SKM-1 treated with dmso at 0.1 percent for 144 hours (cell line): ENCODE measurements at regions not wholly inside any gene's neighbourhood (a gene's known extent, or its start where the extent isn't known, plus 50 kb on each side); places are given as distances from the start of the nearest gene placed in this dataset.

ENCODE experiments used
- DNase-seq: peaks from one replicate; lab custom pipeline; 2025; ENCODE audit not compliant: unreplicated experiment; lab: John Stamatoyannopoulos, UW

- DNase-seq: no peak
Measured at GRCh38 chr2:169426069-169426663, 53.1 kb upstream of the BBS5 start.

GRCh38 chr2:169422120-169422519, 57.2 kb upstream of the BBS5 start:
- no peak for DNase-seq

- DNase-seq: peak; percentile 73
Measured at GRCh38 chr2:169415233-169415748, 53.0 kb upstream of the LRP2 start.
